HG02885 (cell line): ENCODE measurements at regions not wholly inside any gene's neighbourhood (a gene's known extent, or its start where the extent isn't known, plus 50 kb on each side); places are given as distances from the start of the nearest gene placed in this dataset.
A peak's percentile ranks its signal among the peaks of the same experiment; 100 is the strongest.

ENCODE experiments used
- ATAC-seq: cut with Tn5 transposase; IDR thresholded peaks from one replicate; pipeline ENCODE4 v1.9.1; 2021; ENCODE audit warnings: mild to moderate bottlenecking; ENCODE audit not compliant: unreplicated experiment, poor library complexity

GRCh38 chr9:106712279-106712678, 150.7 kb upstream of the ZNF462 start:
- no peak for ATAC-seq

- ATAC-seq = no peak
Observed at GRCh38 chr9:106713206-106713605, 149.8 kb upstream of the ZNF462 start.

- ATAC-seq = no peak
Observed at GRCh38 chr9:106716820-106717219, 146.1 kb upstream of the ZNF462 start.

GRCh38 chr9:106717686-106718085, 145.3 kb upstream of the ZNF462 start:
- no peak for ATAC-seq

- ATAC-seq = no peak
Observed at GRCh38 chr9:106718936-106719335, 144.0 kb upstream of the ZNF462 start.

GRCh38 chr9:106722051-106722753, 140.8 kb upstream of the ZNF462 start:
- ATAC-seq = no peak

GRCh38 chr9:106723926-106724325, 139.0 kb upstream of the ZNF462 start:
- ATAC-seq = no peak

- no peak for ATAC-seq
Observed at GRCh38 chr9:106724566-106724965, 138.4 kb upstream of the ZNF462 start.

GRCh38 chr9:106726070-106726815, 136.7 kb upstream of the ZNF462 start:
- ATAC-seq = no peak

GRCh38 chr9:106727969-106728368, 135.0 kb upstream of the ZNF462 start:
- ATAC-seq = no peak

GRCh38 chr9:106728860-106729259, 134.1 kb upstream of the ZNF462 start:
- ATAC-seq = no peak

GRCh38 chr9:106731910-106732309, 131.1 kb upstream of the ZNF462 start:
- ATAC-seq = no peak

- ATAC-seq = no peak
Observed at GRCh38 chr9:106733828-106734380, 129.1 kb upstream of the ZNF462 start.

GRCh38 chr9:106737516-106737915, 125.5 kb upstream of the ZNF462 start:
- ATAC-seq = no peak

GRCh38 chr9:106738109-106738508, 124.9 kb upstream of the ZNF462 start:
- no peak for ATAC-seq

- no peak for ATAC-seq
Observed at GRCh38 chr9:106745457-106745856, 117.5 kb upstream of the ZNF462 start.

GRCh38 chr9:106745876-106746275, 117.1 kb upstream of the ZNF462 start:
- no peak for ATAC-seq

- ATAC-seq = no peak
Observed at GRCh38 chr9:106751681-106752080, 111.3 kb upstream of the ZNF462 start.

- ATAC-seq = peak; percentile 8
Observed at GRCh38 chr9:106752581-106752980, 110.4 kb upstream of the ZNF462 start.

- ATAC-seq = peak; percentile 93
Observed at GRCh38 chr9:106753155-106753671, 109.8 kb upstream of the ZNF462 start.

- no peak for ATAC-seq
Observed at GRCh38 chr9:106755736-106756135, 107.2 kb upstream of the ZNF462 start.
